Left renal cortex interstitium (tissue), 4 donors: ENCODE measurements at regions not wholly inside any gene's neighbourhood (a gene's known extent, or its start where the extent isn't known, plus 50 kb on each side); places are given as distances from the start of the nearest gene placed in this dataset.
"Not testable (repeated sequence)": the region's sequence is repeated elsewhere in the genome, so short reads cannot be mapped to it uniquely, and the experiment has no call there.

ENCODE experiments used
- DNase-seq, 4 donors: peaks; one replicate each; pipeline ENCODE4 v3.0.0-alpha.2; 2013; ENCODE audit warnings: low read depth in 4 of 4, low spot score in 2 of 4, missing footprints in 1 of 4

- no peak for DNase-seq
Observed at GRCh38 chr7:95863-96260, 96.5 kb upstream of the FAM20C start.

- DNase-seq: no peak
Observed at GRCh38 chr7:96861-97260, 95.5 kb upstream of the FAM20C start.

- no peak for DNase-seq
Observed at GRCh38 chr7:97310-97841, 95.0 kb upstream of the FAM20C start.

- no peak for DNase-seq
Observed at GRCh38 chr7:101146-102046, 91.0 kb upstream of the FAM20C start.

GRCh38 chr7:102047-102711 is 90.2 kb upstream of the FAM20C start:
- DNase-seq: no peak

GRCh38 chr7:102721-103120 is 89.7 kb upstream of the FAM20C start:
- DNase-seq: no peak

- not testable (repeated sequence) for DNase-seq
Observed at GRCh38 chr7:103981-104380, 88.4 kb upstream of the FAM20C start.

- DNase-seq: no peak
Observed at GRCh38 chr7:105002-105401, 87.4 kb upstream of the FAM20C start.

- DNase-seq: no peak
Observed at GRCh38 chr7:106356-106755, 86.0 kb upstream of the FAM20C start.

- no peak for DNase-seq
Observed at GRCh38 chr7:107233-107632, 85.1 kb upstream of the FAM20C start.

- DNase-seq: no peak
Observed at GRCh38 chr7:107907-108306, 84.5 kb upstream of the FAM20C start.

- DNase-seq: no peak
Observed at GRCh38 chr7:109094-109493, 83.3 kb upstream of the FAM20C start.

- DNase-seq: no peak
Observed at GRCh38 chr7:109898-110556, 82.3 kb upstream of the FAM20C start.

GRCh38 chr7:110557-111232 is 81.7 kb upstream of the FAM20C start:
- no peak for DNase-seq

- DNase-seq: no peak
Observed at GRCh38 chr7:111591-111990, 80.8 kb upstream of the FAM20C start.

GRCh38 chr7:112881-113280 is 79.5 kb upstream of the FAM20C start:
- no peak for DNase-seq

- no peak for DNase-seq
Observed at GRCh38 chr7:115274-115911, 77.0 kb upstream of the FAM20C start.

GRCh38 chr7:116188-116981 is 76.0 kb upstream of the FAM20C start:
- no peak for DNase-seq

- no peak for DNase-seq
Observed at GRCh38 chr7:117836-118614, 74.3 kb upstream of the FAM20C start.
